ENCODE measurements at regions not wholly inside any gene's neighbourhood (a gene's known extent, or its start where the extent isn't known, plus 50 kb on each side); places are given as distances from the start of the nearest gene placed in this dataset.

GRCh38 chr6:80636689-80637088 lies 530.2 kb downstream of the BCKDHB start:
- H3K27ac ChIP-seq: no peak overlapping the region
- intact Hi-C loops (cut with DNase I): no loop called here
- H3K9me3 ChIP-seq: no peaks in the 10 kb centered on the region
- no peaks in the 10 kb centered on the region for H3K36me3 ChIP-seq
- H3K4me3 ChIP-seq: no peak overlapping the region
- no peaks in the 10 kb centered on the region for H3K27me3 ChIP-seq (replicated peaks; ENCODE audit: insufficient read depth)
- WGBS: 92% methylated on average over 1 of the region's 1 CpG
- no peaks in the 10 kb centered on the region for H3K4me1 ChIP-seq (replicated peaks)
- no peak for DNase-seq (ENCODE audit: low spot score)
- no peak for TF ChIP-seq CTCF (IDR thresholded peaks at IDR 0.05)
- no peak for TF ChIP-seq POLR2A (IDR thresholded peaks at IDR 0.05)
- no peak for TF ChIP-seq POLR2AphosphoS5 (IDR thresholded peaks at IDR 0.05)

GRCh38 chr6:80633412-80633811 lies 526.9 kb downstream of the BCKDHB start:
- no peaks in the 10 kb centered on the region for H3K4me1 ChIP-seq (replicated peaks)
- H3K36me3 ChIP-seq: no peaks in the 10 kb centered on the region
- intact Hi-C loops (cut with DNase I): no loop called here
- no peak overlapping the region for H3K27ac ChIP-seq
- WGBS: 51% methylated on average over 2 of the region's 2 CpGs
- TF ChIP-seq POLR2A (IDR thresholded peaks at IDR 0.05) (no peak), POLR2AphosphoS5 (IDR thresholded peaks at IDR 0.05) (no peak), CTCF (IDR thresholded peaks at IDR 0.05) (no peak)
- DNase-seq (ENCODE audit: low spot score): no peak
- no peaks in the 10 kb centered on the region for H3K9me3 ChIP-seq
- H3K27me3 ChIP-seq (replicated peaks; ENCODE audit: insufficient read depth): no peaks in the 10 kb centered on the region
- no peak overlapping the region for H3K4me3 ChIP-seq

- WGBS: 86% methylated on average over 1 of the region's 1 CpG
- Histone ChIP-seq H3K9me3 (no peaks in the 10 kb centered on the region), H3K36me3 (no peaks in the 10 kb centered on the region), H3K27ac (no peak overlapping the region), H3K4me1 (replicated peaks) (no peaks in the 10 kb centered on the region), H3K4me3 (no peak overlapping the region), H3K27me3 (replicated peaks; ENCODE audit: insufficient read depth) (no peaks in the 10 kb centered on the region)
- intact Hi-C loops (cut with DNase I): no loop called here
- TF ChIP-seq POLR2A (IDR thresholded peaks at IDR 0.05) (no peak), CTCF (IDR thresholded peaks at IDR 0.05) (no peak)
- DNase-seq (ENCODE audit: low spot score): no peak
These were observed 518.9 kb downstream of the BCKDHB start for GRCh38 chr6:80625405-80625804.

GRCh38 chr6:80623066-80623815 lies 516.8 kb downstream of the BCKDHB start:
- H3K27ac ChIP-seq: no peak overlapping the region
- intact Hi-C loops (cut with DNase I): no loop called here
- no peaks in the 10 kb centered on the region for H3K9me3 ChIP-seq
- H3K36me3 ChIP-seq: no peaks in the 10 kb centered on the region
- DNase-seq (ENCODE audit: low spot score): no peak
- TF ChIP-seq CTCF (IDR thresholded peaks at IDR 0.05) (no peak), POLR2AphosphoS5 (IDR thresholded peaks at IDR 0.05) (no peak), POLR2A (IDR thresholded peaks at IDR 0.05) (no peak)
- H3K27me3 ChIP-seq (replicated peaks; ENCODE audit: insufficient read depth): no peaks in the 10 kb centered on the region
- no peak overlapping the region for H3K4me3 ChIP-seq
- H3K4me1 ChIP-seq (replicated peaks): no peaks in the 10 kb centered on the region

GRCh38 chr6:80622641-80623040 lies 516.2 kb downstream of the BCKDHB start:
- Histone ChIP-seq H3K9me3 (no peaks in the 10 kb centered on the region), H3K36me3 (no peaks in the 10 kb centered on the region), H3K27ac (no peak overlapping the region), H3K27me3 (replicated peaks; ENCODE audit: insufficient read depth) (no peaks in the 10 kb centered on the region), H3K4me3 (no peak overlapping the region), H3K4me1 (replicated peaks) (no peaks in the 10 kb centered on the region)
- DNase-seq (ENCODE audit: low spot score): no peak
- no peak for TF ChIP-seq POLR2A (IDR thresholded peaks at IDR 0.05)
- no peak for TF ChIP-seq CTCF (IDR thresholded peaks at IDR 0.05)
- no peak for TF ChIP-seq POLR2AphosphoS5 (IDR thresholded peaks at IDR 0.05)
- WGBS: 100% methylated on average over 1 of the region's 1 CpG
- intact Hi-C loops (cut with DNase I): no loop called here

All from prostate gland (tissue), 2 donors.